Karpas-422 (cell line): ENCODE measurements at regions not wholly inside any gene's neighbourhood (a gene's known extent, or its start where the extent isn't known, plus 50 kb on each side); places are given as distances from the start of the nearest gene placed in this dataset.
"Not testable (repeated sequence)": the region's sequence is repeated elsewhere in the genome, so short reads cannot be mapped to it uniquely, and the experiment has no call there.

Experiments
- DNase-seq: peaks from one replicate; pipeline ENCODE4 v3.0.0-alpha.2; 2015
- H2AFZ ChIP-seq: fragments of 200-600 bp; sonication (generic); 2 replicates; pipeline ENCODE4 v1.6.1; 2014; ENCODE audit warnings: antibody characterized with exemption, low read length, mixed read lengths
- H3K27ac ChIP-seq: fragments of 200-600 bp; sonication (generic); 2 replicates; pipeline ENCODE4 v1.5.1; 2014; ENCODE audit warnings: mild to moderate bottlenecking, low read length, moderate library complexity
- H3K27me3 ChIP-seq: fragments of 200-600 bp; sonication (generic); 2 replicates; pipeline ENCODE4 v1.6.1; 2014; ENCODE audit warnings: low read length, mixed read lengths
- H3K36me3 ChIP-seq: fragments of 200-600 bp; sonication (generic); 2 replicates; pipeline ENCODE4 v1.6.1; 2014; ENCODE audit warnings: low read length, mixed read lengths; ENCODE audit not compliant: insufficient read depth
- H3K4me1 ChIP-seq: fragments of 200-600 bp; sonication (generic); 2 replicates; pipeline ENCODE4 v1.6.1; 2014; ENCODE audit warnings: mild to moderate bottlenecking, low read length, mixed read lengths
- H3K4me2 ChIP-seq: fragments of 200-600 bp; sonication (generic); 2 replicates; pipeline ENCODE4 v1.6.1; 2014; ENCODE audit warnings: low read length, low read depth, mild to moderate bottlenecking; ENCODE audit not compliant: poor library complexity, severe bottlenecking
- H3K4me3 ChIP-seq: fragments of 200-600 bp; sonication (generic); 2 replicates; pipeline ENCODE4 v1.5.1; 2014; ENCODE audit warnings: mild to moderate bottlenecking, antibody characterized with exemption, low read length, mixed read lengths
- H3K79me2 ChIP-seq: fragments of 200-600 bp; sonication (generic); 2 replicates; pipeline ENCODE4 v1.6.1; 2014; ENCODE audit warnings: mild to moderate bottlenecking, low read length, mixed read lengths
- H3K9ac ChIP-seq: fragments of 200-600 bp; sonication (generic); 2 replicates; pipeline ENCODE4 v1.6.0; 2014; ENCODE audit warnings: low read length
- H3K9me2 ChIP-seq: fragments of 200-600 bp; sonication (generic), shearing (Covaris generic); replicated peaks from 2 replicates; pipeline ENCODE4 v1.6.0; 2014; ENCODE audit warnings: mild to moderate bottlenecking, low read length, moderate library complexity; ENCODE audit not compliant: insufficient read depth
- H3K9me3 ChIP-seq: fragments of 300-700, 200-600 bp; sonication (generic); 2 replicates; pipeline ENCODE4 v1.6.1; 2014; ENCODE audit warnings: low read length, mixed read lengths
- H4K20me1 ChIP-seq: fragments of 200-600 bp; sonication (generic); 2 replicates; pipeline ENCODE4 v1.6.1; 2014; ENCODE audit warnings: mild to moderate bottlenecking, antibody characterized with exemption, low read length, low read depth; ENCODE audit not compliant: insufficient read depth

GRCh38 chrX:40908026-40908425, 172.7 kb upstream of the MED14 start:
- no peak for DNase-seq
- Histone ChIP-seq H3K9me2 (no peaks in the 10 kb centered on the region), H4K20me1 (no peaks in the 10 kb centered on the region), H3K9me3 (no peaks in the 10 kb centered on the region), H3K27me3 (no peaks in the 10 kb centered on the region), H3K9ac (no peak overlapping the region), H3K36me3 (no peaks in the 10 kb centered on the region), H3K4me2 (no peak overlapping the region), H3K27ac (no peak overlapping the region), H3K79me2 (no peaks in the 10 kb centered on the region), H3K4me1 (no peaks in the 10 kb centered on the region), H2AFZ (no peak overlapping the region), H3K4me3 (no peak overlapping the region)

DNA sequence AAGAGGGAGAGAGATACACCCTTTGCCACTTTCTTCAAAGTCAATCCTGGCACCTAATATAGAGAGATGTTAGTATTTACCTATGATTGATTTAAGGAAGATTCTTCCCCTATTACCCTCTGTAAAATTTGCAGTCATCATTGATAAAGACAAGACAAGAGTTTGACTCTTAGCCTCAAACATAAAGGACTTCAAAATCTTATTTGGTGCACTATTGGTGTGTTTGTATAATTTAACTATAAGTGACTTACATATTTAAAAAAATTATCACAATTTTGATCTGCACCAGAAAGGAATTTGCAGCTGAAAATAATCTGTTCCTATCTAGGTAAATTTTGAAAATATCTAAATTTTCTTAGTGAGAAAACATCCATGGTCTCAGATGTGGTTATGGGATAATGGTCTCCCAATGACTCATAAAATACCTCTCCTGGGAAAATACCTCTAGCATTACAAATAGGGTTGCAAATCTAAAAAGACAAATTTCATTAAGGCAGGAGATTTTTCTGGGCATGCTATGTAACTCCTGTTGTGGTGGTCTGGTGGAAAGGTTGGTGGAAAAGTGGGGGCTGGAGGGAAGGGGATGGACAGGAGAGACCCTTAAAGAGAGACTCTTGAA, 173.6 kb upstream of the MED14 start:
- H4K20me1 ChIP-seq, result no peaks in the 10 kb centered on the region
- DNase-seq, result no peak
- no peak overlapping the region for H3K4me3 ChIP-seq
- H3K27me3 ChIP-seq, result no peaks in the 10 kb centered on the region
- H3K9ac ChIP-seq, result no peak overlapping the region
- no peaks in the 10 kb centered on the region for H3K9me2 ChIP-seq
- H3K27ac ChIP-seq, result no peak overlapping the region
- H3K36me3 ChIP-seq, result no peaks in the 10 kb centered on the region
- no peaks in the 10 kb centered on the region for H3K4me1 ChIP-seq
- no peak overlapping the region for H3K4me2 ChIP-seq
- H3K9me3 ChIP-seq, result no peaks in the 10 kb centered on the region
- H2AFZ ChIP-seq, result no peak overlapping the region
- H3K79me2 ChIP-seq, result no peaks in the 10 kb centered on the region

- no peaks in the 10 kb centered on the region for H3K36me3 ChIP-seq
- no peak overlapping the region for H3K9ac ChIP-seq
- no peaks in the 10 kb centered on the region for H3K4me1 ChIP-seq
- no peak overlapping the region for H2AFZ ChIP-seq
- no peak for DNase-seq
- H3K4me3 ChIP-seq, result no peak overlapping the region
- no peaks in the 10 kb centered on the region for H3K27me3 ChIP-seq
- no peak overlapping the region for H3K4me2 ChIP-seq
- H3K9me2 ChIP-seq, result no peaks in the 10 kb centered on the region
- H3K27ac ChIP-seq, result no peak overlapping the region
- H3K9me3 ChIP-seq, result no peaks in the 10 kb centered on the region
- H3K79me2 ChIP-seq, result no peaks in the 10 kb centered on the region
- H4K20me1 ChIP-seq, result no peaks in the 10 kb centered on the region
Measured at GRCh38 chrX:40912166-40912565, 173.1 kb upstream of the USP9X start.

- H3K9me2 ChIP-seq, result no peaks in the 10 kb centered on the region
- H3K27ac ChIP-seq, result no peak overlapping the region
- no peaks in the 10 kb centered on the region for H3K4me1 ChIP-seq
- H4K20me1 ChIP-seq, result no peaks in the 10 kb centered on the region
- no peak overlapping the region for H3K9ac ChIP-seq
- no peaks in the 10 kb centered on the region for H3K36me3 ChIP-seq
- no peaks in the 10 kb centered on the region for H3K27me3 ChIP-seq
- no peak overlapping the region for H2AFZ ChIP-seq
- no peaks in the 10 kb centered on the region for H3K9me3 ChIP-seq
- H3K4me2 ChIP-seq, result no peak overlapping the region
- no peak overlapping the region for H3K4me3 ChIP-seq
- DNase-seq, result no peak
- H3K79me2 ChIP-seq, result no peaks in the 10 kb centered on the region
Measured at GRCh38 chrX:40912576-40912975, 172.7 kb upstream of the USP9X start.

GRCh38 chrX:40920351-40920750, 164.9 kb upstream of the USP9X start:
- DNase-seq, result no peak
- Histone ChIP-seq H3K36me3 (no peaks in the 10 kb centered on the region), H3K27ac (no peak overlapping the region), H3K79me2 (no peaks in the 10 kb centered on the region), H3K4me2 (no peak overlapping the region), H3K9me2 (no peaks in the 10 kb centered on the region), H3K9me3 (no peaks in the 10 kb centered on the region), H3K9ac (no peak overlapping the region), H3K4me3 (no peak overlapping the region), H3K27me3 (no peaks in the 10 kb centered on the region), H2AFZ (no peak overlapping the region), H4K20me1 (no peaks in the 10 kb centered on the region), H3K4me1 (no peaks in the 10 kb centered on the region)

- no peaks in the 10 kb centered on the region for H3K79me2 ChIP-seq
- no peaks in the 10 kb centered on the region for H3K36me3 ChIP-seq
- H3K9me2 ChIP-seq, result no peaks in the 10 kb centered on the region
- no peak overlapping the region for H3K9ac ChIP-seq
- no peaks in the 10 kb centered on the region for H4K20me1 ChIP-seq
- no peaks in the 10 kb centered on the region for H3K9me3 ChIP-seq
- no peak overlapping the region for H3K4me2 ChIP-seq
- H2AFZ ChIP-seq, result no peak overlapping the region
- H3K4me1 ChIP-seq, result no peaks in the 10 kb centered on the region
- peak; percentile 80 for DNase-seq
- no peaks in the 10 kb centered on the region for H3K27me3 ChIP-seq
- no peak overlapping the region for H3K4me3 ChIP-seq
- no peak overlapping the region for H3K27ac ChIP-seq
Measured at GRCh38 chrX:40922307-40922706, 162.9 kb upstream of the USP9X start.

GRCh38 chrX:40926739-40927427, 158.4 kb upstream of the USP9X start:
- not testable (repeated sequence) for H3K4me3 ChIP-seq, H3K9ac ChIP-seq, H3K9me2 ChIP-seq, H4K20me1 ChIP-seq, H3K36me3 ChIP-seq, H3K9me3 ChIP-seq, H3K4me2 ChIP-seq, H3K27me3 ChIP-seq, DNase-seq, H2AFZ ChIP-seq, H3K4me1 ChIP-seq, H3K27ac ChIP-seq, H3K79me2 ChIP-seq

DNA sequence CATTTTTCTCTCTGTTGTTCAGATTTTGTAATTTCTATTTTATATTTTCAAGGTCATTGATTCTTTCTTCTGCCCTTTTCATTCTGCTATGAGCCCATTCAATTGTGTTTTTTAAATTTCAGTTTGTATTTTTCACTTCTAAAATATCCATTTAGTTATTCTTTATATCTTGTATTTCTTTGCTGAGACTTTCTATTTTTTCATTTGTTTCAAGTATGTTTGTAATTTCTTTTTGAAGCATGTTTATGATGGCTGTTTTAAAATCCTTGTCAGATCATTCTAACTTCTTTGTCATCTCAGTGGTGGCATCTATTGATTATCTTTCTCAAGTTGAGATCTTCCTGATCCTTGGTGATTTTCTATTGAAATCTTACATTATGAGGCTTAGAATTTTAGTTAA, 157.2 kb upstream of the USP9X start:
- peaks cover under 1% of the 10 kb centered on the region; the same call in 1 of the 2 replicates for H3K4me1 ChIP-seq
- H3K4me3 ChIP-seq, result no peak overlapping the region
- H4K20me1 ChIP-seq, result no peaks in the 10 kb centered on the region
- no peak overlapping the region for H3K27ac ChIP-seq
- no peak overlapping the region for H2AFZ ChIP-seq
- no peaks in the 10 kb centered on the region for H3K36me3 ChIP-seq
- no peaks in the 10 kb centered on the region for H3K9me2 ChIP-seq
- DNase-seq, result no peak
- no peak overlapping the region for H3K4me2 ChIP-seq
- H3K27me3 ChIP-seq, result no peaks in the 10 kb centered on the region
- H3K9me3 ChIP-seq, result no peaks in the 10 kb centered on the region
- H3K79me2 ChIP-seq, result no peaks in the 10 kb centered on the region
- H3K9ac ChIP-seq, result no peak overlapping the region
